ENCODE measurements at regions not wholly inside any gene's neighbourhood (a gene's known extent, or its start where the extent isn't known, plus 50 kb on each side); places are given as distances from the start of the nearest gene placed in this dataset.

- Mint-ChIP-seq H3K4me3 (no peak overlapping the region), H3K4me1 (ENCODE audit: low read depth) (no peaks in the 10 kb centered on the region), H3K27ac (no peak overlapping the region), H3K9me3 (no peaks in the 10 kb centered on the region), H3K27me3 (peaks cover 15% of the 10 kb centered on the region), H3K36me3 (ENCODE audit: low read depth) (no peaks in the 10 kb centered on the region)
- ChIA-PET CTCF (no interaction called here), POLR2A (no interaction called here)
- no peak for TF ChIP-seq CTCF (IDR thresholded peaks at IDR 0.05)
- H3K4me1 ChIP-seq (ENCODE audit: insufficient read depth, low read length) = no peaks in the 10 kb centered on the region
- no peaks in the 10 kb centered on the region for H3K9me3 ChIP-seq (ENCODE audit: control insufficient read depth in 1 of 2, insufficient read depth in 1 of 2, low read length in 2 of 2)
- DNase-seq (no peak), ATAC-seq (ENCODE audit: poor library complexity) (no peak)
- intact Hi-C loops (cut with DNase I, micrococcal nuclease) = no loop called here
- no peak overlapping the region for H3K27ac ChIP-seq (ENCODE audit: low read depth in 1 of 2, low read length in 2 of 2)
- no peaks in the 10 kb centered on the region for H3K27me3 ChIP-seq (ENCODE audit: control insufficient read depth in 1 of 2, insufficient read depth in 2 of 2, low read length in 2 of 2)
- no peak overlapping the region for H3K4me3 ChIP-seq (ENCODE audit: low read length)
- no peaks in the 10 kb centered on the region for H3K36me3 ChIP-seq (ENCODE audit: insufficient read depth, low read length)
These were observed 169.0 kb upstream of the TSC22D2 start for GRCh38 chr3:150238995-150239619.

GRCh38 chr3:150238048-150238802 lies 169.9 kb upstream of the TSC22D2 start:
- Histone ChIP-seq H3K4me3 (ENCODE audit: low read length) (no peak overlapping the region), H3K27me3 (ENCODE audit: control insufficient read depth in 1 of 2, insufficient read depth in 2 of 2, low read length in 2 of 2) (no peaks in the 10 kb centered on the region), H3K9me3 (ENCODE audit: control insufficient read depth in 1 of 2, insufficient read depth in 1 of 2, low read length in 2 of 2) (no peaks in the 10 kb centered on the region), H3K36me3 (ENCODE audit: insufficient read depth, low read length) (no peaks in the 10 kb centered on the region), H3K4me1 (ENCODE audit: insufficient read depth, low read length) (no peaks in the 10 kb centered on the region), H3K27ac (ENCODE audit: low read depth in 1 of 2, low read length in 2 of 2) (no peak overlapping the region)
- no peak overlapping the region for H3K27ac Mint-ChIP-seq
- H3K36me3 Mint-ChIP-seq (ENCODE audit: low read depth) = no peaks in the 10 kb centered on the region
- intact Hi-C loops (cut with DNase I, micrococcal nuclease) = no loop called here
- no peak for DNase-seq
- no peak for TF ChIP-seq CTCF (IDR thresholded peaks at IDR 0.05)
- CTCF ChIA-PET = no interaction called here
- H3K4me3 Mint-ChIP-seq = no peak overlapping the region
- no peaks in the 10 kb centered on the region for H3K9me3 Mint-ChIP-seq
- ATAC-seq (ENCODE audit: poor library complexity) = no peak
- H3K4me1 Mint-ChIP-seq (ENCODE audit: low read depth) = no peaks in the 10 kb centered on the region
- H3K27me3 Mint-ChIP-seq = peaks cover 7% of the 10 kb centered on the region
- POLR2A ChIA-PET = no interaction called here

GRCh38 chr3:150237490-150237889 lies 170.6 kb upstream of the TSC22D2 start:
- ChIA-PET CTCF (no interaction called here), POLR2A (no interaction called here)
- no peak for DNase-seq
- Histone ChIP-seq H3K4me1 (ENCODE audit: insufficient read depth, low read length) (no peaks in the 10 kb centered on the region), H3K36me3 (ENCODE audit: insufficient read depth, low read length) (no peaks in the 10 kb centered on the region), H3K9me3 (ENCODE audit: control insufficient read depth in 1 of 2, insufficient read depth in 1 of 2, low read length in 2 of 2) (no peaks in the 10 kb centered on the region), H3K4me3 (ENCODE audit: low read length) (no peak overlapping the region), H3K27me3 (ENCODE audit: control insufficient read depth in 1 of 2, insufficient read depth in 2 of 2, low read length in 2 of 2) (no peaks in the 10 kb centered on the region), H3K27ac (ENCODE audit: low read depth in 1 of 2, low read length in 2 of 2) (no peak overlapping the region)
- Mint-ChIP-seq H3K9me3 (no peaks in the 10 kb centered on the region), H3K4me1 (ENCODE audit: low read depth) (no peaks in the 10 kb centered on the region), H3K36me3 (ENCODE audit: low read depth) (no peaks in the 10 kb centered on the region), H3K27ac (no peak overlapping the region), H3K27me3 (no peaks in the 10 kb centered on the region), H3K4me3 (no peak overlapping the region)
- ATAC-seq (ENCODE audit: poor library complexity) = no peak
- intact Hi-C loops (cut with DNase I, micrococcal nuclease) = no loop called here
- TF ChIP-seq CTCF (IDR thresholded peaks at IDR 0.05) = no peak
